NB4 (cell line): ENCODE measurements at regions not wholly inside any gene's neighbourhood (a gene's known extent, or its start where the extent isn't known, plus 50 kb on each side); places are given as distances from the start of the nearest gene placed in this dataset.

ENCODE experiments used
- MYC ChIP-seq: IDR thresholded peaks from 2 replicates; pipeline ENCODE4 v1.6.1; 2011; ENCODE audit warnings: low read depth, low read length
- POLR2A ChIP-seq: IDR thresholded peaks from 2 replicates; pipeline ENCODE4 v1.6.1; 2011; ENCODE audit warnings: mild to moderate bottlenecking; ENCODE audit not compliant: insufficient read length; ENCODE audit errors: extremely low read depth
- TF ChIP-seq, protein P1 (sequence below): IDR thresholded peaks from one replicate; pipeline ENCODE4 v1.5.1; 2012; ENCODE audit warnings: low read depth, low read length
- TF ChIP-seq, protein P2 (sequence below): IDR thresholded peaks from 2 replicates; pipeline ENCODE4 v1.6.1; 2011; ENCODE audit warnings: low read depth, low read length

DNA sequence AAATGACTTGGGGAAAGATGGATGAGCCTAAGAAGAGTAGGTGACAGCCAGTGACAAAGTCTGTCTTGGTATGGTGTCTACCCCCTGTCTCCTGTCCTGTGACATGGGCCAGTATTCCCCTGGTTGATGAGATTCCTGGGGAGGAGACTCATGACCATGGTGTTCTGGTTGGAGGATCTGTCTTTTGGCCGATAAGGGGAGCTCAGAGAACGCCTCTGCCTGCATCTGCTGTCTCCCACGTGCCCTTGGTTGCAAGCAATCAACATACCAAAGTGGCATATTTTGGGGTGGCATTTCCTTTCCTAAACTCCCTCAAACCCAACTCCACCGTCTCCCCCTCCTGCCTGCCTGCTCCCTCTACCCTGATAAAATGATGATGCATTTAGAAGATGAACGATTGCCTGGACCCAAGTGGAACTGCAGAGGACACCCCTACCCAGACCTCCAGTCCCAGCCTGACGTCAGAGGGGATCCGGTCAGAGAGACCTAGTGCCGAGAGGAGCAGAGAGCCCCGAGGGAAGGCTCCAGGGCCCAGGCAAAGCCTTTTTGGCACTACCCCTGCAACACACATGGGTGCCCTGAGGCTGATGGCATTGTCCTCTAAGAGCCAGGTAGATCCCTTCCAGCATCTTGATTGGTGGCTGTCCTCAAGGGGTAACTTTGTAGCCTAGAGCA, 88.0 kb upstream of the KCNK12 start:
- TF ChIP-seq, protein P1, sequence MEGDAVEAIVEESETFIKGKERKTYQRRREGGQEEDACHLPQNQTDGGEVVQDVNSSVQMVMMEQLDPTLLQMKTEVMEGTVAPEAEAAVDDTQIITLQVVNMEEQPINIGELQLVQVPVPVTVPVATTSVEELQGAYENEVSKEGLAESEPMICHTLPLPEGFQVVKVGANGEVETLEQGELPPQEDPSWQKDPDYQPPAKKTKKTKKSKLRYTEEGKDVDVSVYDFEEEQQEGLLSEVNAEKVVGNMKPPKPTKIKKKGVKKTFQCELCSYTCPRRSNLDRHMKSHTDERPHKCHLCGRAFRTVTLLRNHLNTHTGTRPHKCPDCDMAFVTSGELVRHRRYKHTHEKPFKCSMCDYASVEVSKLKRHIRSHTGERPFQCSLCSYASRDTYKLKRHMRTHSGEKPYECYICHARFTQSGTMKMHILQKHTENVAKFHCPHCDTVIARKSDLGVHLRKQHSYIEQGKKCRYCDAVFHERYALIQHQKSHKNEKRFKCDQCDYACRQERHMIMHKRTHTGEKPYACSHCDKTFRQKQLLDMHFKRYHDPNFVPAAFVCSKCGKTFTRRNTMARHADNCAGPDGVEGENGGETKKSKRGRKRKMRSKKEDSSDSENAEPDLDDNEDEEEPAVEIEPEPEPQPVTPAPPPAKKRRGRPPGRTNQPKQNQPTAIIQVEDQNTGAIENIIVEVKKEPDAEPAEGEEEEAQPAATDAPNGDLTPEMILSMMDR, result no peak
- TF ChIP-seq POLR2A, result no peak
- TF ChIP-seq, protein P2, sequence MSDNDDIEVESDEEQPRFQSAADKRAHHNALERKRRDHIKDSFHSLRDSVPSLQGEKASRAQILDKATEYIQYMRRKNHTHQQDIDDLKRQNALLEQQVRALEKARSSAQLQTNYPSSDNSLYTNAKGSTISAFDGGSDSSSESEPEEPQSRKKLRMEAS, result no peak
- no peak for TF ChIP-seq MYC
